TTC549 (cell line): ENCODE measurements at regions not wholly inside any gene's neighbourhood (a gene's known extent, or its start where the extent isn't known, plus 50 kb on each side); places are given as distances from the start of the nearest gene placed in this dataset.
"Not testable (repeated sequence)": the region's sequence is repeated elsewhere in the genome, so short reads cannot be mapped to it uniquely, and the experiment has no call there.

Experiments used
- FAIRE-seq: peaks from 2 replicates; lab custom pipeline; 2012; peaks lifted over from hg19 to GRCh38; lab: Jason Lieb, UNC

DNA sequence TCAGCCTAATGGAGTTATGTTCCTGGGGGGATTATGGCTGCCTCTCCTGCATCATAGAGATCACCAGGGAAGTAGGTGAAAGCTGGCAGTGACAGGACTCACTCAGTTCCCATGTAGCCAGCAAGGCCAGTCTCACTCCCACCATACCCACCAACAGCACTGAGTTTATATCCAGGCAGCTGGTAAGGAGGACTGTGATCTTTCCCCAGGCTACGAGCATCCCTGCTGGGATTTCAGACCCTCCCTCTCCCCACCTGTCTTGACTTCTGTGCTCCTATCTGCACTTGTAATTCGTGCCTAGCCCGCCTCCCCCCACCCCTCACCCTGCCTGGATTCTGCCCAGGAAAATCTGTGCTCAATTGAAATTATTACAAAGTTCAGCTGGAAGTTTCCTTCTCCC lies 499.1 kb upstream of the NUDT12 start:
- no peak for FAIRE-seq

DNA sequence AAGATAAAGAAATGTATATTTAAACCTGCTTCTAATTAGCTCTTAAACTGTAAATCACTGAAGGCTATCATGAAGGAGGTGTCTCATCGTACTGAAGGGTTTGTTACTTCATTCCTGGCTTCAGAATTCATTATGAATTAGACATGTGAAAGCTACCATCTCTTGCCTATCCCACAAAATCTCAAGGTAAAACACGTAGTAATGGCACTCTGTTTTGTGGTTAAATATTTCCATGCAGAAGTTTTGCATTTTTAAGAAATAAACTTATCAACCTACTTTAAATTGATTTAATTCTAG lies 490.7 kb upstream of the NUDT12 start:
- no peak for FAIRE-seq

DNA sequence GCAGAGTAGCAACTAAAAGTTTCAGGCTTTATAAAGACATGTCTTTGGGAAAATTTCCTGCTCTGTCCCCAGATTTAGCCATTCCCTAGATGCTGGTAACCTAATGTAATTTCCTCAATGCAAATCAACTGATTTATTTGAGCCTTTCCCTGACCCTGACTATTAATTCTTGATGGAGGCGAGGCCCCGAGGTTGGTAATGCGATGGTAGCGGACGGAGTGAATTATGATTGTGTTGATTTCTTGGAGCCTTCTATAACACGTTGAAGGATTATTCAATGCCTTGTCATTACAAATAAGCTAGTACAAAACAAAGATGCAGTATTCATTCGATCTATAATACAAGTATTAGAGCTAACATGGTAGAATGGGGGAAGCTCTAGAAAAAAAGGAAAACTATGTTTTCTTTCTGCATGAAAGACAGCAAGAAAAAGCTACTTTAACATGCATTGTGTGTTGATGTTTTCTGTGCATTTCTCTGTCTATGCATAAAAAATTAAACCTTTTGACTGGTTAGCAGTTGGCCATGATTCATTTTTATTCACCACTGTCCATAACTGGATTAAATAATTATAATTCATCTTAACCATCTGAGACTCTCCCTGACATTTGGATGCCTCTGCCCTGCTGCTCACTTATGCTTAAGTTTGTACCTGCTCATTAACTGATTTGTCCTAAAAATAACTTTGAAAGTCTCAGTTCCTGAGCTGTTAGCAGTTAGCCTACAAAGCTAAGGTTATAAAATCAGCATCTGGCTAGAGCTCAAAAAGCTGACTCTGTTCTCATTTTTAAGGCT lies 490.2 kb upstream of the NUDT12 start:
- FAIRE-seq = no peak

DNA sequence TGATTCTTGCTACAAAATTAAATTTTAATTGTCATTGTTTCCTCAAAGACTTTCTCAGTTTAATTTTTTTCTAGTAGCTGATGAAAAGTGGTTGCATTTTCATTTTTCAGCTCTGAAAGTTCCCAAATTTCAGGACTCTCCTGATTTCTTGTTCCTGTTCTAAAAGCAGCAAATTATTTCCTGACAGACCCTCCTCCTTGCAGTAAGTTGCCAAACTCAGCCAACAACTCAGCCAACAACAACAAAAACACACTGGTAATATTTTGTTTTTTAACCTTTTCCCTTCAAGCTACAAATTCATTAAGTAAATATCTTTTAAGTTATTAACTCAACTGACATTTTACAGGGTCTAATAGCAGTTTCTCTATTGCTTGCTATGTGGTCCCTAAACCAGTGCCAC lies 487.8 kb upstream of the NUDT12 start:
- no peak for FAIRE-seq

DNA sequence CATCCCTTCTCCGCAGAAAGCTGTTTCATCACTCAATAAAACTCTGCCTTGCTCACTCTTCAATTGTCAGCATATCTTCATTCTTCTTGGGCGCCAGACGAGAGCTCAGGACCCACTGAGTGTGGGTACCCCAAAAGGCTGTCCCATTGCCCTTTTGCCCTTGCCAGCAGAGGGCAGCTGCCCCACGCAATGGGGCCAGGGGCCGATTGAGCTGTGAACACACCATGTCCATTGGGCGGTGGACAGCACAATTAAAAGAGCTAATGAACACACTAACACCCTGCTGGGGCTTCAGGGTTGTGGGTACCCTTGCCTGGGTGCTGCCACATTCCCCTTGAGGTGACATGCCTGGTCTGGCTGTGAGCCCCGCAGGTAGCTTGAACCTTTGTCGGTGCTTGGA lies 487.2 kb upstream of the NUDT12 start:
- FAIRE-seq = no peak

DNA sequence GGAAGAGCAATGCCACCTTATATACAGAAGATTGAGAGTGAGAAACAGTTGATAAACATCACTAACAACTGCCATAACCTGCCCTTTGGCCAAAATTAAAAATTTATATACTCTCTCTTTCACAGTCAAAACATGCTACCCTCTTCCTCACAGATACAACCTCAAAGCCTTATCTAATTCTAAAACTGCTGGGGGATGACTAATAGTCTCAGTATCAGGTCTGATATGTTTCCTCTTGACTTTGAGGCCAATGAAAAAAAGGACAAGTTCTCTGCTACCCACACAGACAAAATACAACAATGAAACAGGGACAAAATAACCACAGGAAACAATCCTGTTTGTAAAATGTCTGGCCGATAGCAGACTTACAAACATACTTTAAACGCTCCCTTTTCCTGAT lies 485.6 kb upstream of the NUDT12 start:
- FAIRE-seq = no peak

DNA sequence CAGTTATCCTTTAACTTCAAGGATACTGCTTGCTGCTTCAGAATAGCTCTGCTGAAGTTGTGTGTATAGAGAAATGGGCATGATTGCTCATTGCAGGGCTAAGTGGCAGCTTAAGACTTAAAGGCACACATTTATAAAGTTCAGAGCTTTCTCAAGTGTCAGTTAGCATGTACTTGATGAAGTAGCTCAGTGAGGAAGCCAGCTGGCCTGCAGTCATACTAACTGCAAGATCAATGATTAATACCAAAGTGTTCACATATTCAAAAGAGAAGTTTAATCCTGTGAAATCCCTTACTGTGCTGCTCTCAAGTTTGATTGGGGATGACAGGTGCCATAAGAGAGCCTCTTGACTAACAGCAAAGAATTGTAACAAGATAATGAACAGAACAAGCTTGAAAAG lies 483.4 kb upstream of the NUDT12 start:
- FAIRE-seq = no peak

DNA sequence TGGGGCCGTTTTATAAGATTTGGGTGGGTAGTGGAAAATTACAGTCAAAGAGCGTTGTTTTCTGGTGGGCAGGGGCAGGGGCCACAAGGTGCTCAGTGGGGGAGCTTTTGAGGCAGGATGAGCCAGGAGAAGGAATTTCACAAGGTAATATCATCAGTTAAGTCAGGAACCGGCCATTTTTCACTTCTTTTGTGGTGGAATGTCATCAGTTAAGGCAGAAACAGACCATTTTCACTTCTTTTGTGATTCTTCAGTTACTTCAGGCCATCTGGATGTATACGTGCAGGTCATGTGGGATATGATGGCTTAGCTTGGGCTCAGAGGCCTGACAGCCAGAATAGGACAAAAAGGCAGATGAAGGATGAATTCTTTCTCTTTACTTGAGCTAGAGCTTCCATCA lies 477.3 kb upstream of the NUDT12 start:
- not testable (repeated sequence) for FAIRE-seq

DNA sequence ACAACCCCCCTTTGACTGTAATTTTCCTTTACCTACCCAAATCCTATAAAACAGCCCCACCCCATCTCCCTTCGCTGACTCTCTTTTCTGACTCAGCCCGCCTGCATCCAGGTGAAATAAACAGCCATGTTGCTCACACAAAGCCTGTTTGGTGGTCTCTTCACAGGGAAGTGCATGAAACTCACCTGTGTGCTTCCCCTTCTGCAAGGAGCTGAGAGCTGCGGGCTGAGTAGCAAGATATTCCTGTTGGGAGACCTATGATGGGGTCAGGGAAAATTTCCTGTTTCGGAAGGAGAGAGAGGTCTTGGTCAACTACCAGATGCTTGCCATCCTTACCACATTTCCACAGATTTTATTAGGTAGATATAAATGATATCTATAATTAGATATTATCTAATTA lies 474.5 kb upstream of the NUDT12 start:
- not testable (repeated sequence) for FAIRE-seq

DNA sequence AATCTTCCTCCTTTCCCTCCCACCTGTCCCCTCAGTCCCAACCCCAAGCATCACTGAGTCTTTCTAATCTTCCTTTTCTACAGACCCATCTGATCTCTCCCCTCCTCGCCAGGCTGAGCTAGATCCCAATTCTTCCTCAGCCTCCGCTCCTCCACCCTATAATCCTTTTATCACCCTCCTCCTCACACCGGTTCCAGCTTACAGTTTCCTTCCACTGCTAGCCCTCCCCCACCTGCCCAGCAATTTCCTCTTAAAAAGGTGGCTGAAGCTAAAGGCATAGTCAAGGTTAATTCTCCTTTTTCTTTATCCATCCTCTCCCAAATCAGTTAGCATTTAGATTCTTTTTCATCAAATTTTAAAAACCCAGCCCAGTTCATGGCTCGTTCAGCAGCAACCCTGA lies 470.6 kb upstream of the NUDT12 start:
- not testable (repeated sequence) for FAIRE-seq

DNA sequence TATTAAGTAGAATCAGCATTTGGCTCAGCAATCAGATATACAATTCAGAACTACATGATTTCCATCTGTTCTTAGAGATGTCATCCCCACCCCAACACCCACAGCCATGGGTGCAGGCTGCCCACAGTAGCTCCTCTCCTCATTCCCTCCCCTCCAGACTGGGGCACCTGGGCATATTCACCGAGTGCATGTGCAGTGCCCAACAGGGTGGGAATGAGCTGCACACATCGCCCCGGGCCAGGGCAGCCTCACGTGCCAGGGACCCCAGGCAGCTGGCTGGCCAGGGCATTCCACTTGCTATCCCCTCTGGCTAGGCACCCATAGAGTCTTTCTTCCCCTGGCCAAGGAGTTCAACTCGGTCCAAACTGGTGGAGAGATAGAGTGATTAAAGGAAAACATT lies 461.9 kb upstream of the NUDT12 start:
- FAIRE-seq = no peak

DNA sequence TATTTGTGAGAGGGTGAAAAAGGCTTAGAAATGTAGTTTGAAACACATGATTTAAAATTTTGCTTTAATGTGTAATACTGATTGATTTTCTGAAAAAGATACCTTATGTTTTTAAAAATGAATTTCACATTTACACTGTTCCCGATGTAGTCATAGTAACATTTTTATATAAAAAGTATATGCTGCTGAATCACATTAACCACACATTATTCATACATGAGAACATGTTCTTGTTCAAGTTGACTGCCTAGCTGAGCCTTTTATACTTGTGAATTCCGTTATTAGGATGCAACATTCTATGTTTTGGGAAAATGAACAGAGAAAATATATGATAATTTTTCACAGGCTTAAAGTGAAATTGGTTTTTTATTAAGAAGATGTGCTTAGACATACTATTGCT lies 461.1 kb upstream of the NUDT12 start:
- FAIRE-seq = no peak

DNA sequence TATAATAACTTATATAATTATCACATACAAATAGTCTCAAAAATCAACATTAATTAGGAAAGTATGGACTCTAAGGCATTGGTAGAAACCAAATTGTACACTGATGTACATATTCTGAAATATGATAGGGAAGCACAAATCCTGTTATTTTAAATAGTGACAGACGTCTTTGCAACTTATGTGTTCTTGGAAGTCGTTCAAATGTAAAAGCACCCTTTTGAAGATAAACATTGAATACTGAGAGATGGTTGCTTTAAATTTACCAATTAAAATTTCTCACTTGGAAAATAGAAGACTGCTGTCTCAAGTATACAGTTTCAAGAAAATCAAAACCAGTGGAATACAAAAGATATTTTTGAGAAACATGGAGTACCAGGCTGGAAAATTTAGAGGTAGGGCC lies 457.4 kb upstream of the NUDT12 start:
- no peak for FAIRE-seq

DNA sequence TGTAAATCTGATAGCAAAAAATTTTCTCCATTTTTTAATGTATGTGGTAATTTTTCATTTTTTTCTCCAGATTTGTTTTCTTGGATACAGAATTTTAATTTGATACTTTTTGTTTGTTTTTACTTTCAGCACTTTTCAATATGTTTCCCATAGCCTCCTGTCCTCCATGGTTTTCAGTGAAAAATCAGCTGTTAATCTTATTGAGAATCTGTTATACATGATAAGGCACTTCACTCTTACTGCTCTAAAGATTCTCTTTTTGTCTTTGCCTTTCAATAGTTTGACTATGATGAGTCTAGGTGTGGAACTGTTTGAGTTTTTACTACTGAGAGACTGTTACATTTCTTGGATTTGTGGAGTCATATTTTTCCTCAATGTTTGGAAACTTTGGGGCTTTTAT lies 455.7 kb upstream of the NUDT12 start:
- no peak for FAIRE-seq

DNA sequence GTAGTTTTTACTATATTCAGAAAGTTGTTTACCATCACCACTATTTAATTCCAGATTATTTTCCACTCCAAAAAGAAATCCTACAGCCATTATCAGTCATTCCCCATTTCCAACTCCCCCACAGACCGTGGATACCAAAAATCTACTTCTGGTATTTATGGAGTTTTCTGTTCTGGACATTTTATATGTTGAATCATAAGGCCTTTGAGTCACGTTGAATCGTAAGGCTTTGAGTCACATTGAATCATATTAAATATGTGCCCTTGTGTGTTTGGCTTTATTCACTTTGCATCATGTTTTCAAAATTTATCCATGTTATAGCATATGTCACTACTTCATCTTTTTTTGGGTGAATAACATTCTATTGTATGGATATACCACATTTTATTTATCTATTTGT lies 454.1 kb upstream of the NUDT12 start:
- FAIRE-seq = no peak

DNA sequence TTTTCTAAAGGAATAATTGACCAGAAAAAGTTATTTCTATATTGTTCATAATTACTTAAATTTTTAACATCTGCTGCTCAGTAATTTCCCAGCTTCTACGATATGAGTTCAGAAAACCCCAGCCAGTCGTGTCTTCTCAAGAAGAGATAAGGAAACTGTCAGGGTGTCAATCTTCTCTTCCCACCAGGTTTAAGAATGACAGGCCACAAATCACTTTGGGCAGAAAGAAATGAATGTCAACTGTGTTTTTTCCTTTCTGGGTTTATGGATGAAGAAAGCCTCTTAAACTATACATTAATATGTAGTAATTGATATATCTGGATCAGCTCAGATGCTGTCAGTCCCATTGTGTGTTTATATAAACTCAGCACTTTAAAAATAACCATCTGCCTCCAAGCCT lies 453.2 kb upstream of the NUDT12 start:
- FAIRE-seq = no peak

DNA sequence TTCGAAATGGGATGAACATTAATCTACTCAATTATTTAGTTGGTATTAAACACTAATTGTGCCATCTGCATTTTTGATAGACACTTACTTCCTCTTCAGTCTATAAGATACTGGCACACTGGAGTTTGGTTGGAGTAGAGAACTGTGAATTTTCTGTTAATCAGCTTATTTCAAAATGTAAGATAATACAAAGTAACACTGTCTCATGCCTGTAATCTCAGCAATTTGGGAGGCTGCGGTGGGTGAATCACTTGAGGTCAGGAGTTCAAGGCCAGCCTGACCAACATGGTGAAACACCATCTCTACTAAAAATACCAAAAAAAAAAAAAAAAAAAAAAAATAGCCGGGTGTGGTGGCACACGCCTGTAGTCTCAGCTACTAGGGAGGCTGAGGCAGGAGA lies 440.2 kb upstream of the NUDT12 start:
- not testable (repeated sequence) for FAIRE-seq

DNA sequence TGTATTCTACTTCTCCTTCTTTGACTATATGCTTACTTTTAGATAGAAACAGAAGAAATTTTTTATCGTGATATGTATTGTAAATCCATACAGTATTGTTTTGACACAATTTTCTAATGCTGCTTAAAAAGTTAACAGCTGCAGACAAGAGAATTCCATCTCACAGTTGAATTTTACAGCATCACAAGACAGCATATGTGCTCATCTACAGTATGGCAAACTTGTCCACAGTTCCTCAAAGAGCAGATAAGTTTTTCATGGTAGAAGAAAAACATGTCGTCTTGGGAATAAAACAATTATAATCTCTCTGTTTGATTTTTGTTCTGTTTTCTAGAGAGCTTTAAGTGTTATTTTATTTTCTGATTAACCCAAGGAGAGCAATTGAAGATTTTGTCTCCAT lies 438.5 kb upstream of the NUDT12 start:
- no peak for FAIRE-seq

DNA sequence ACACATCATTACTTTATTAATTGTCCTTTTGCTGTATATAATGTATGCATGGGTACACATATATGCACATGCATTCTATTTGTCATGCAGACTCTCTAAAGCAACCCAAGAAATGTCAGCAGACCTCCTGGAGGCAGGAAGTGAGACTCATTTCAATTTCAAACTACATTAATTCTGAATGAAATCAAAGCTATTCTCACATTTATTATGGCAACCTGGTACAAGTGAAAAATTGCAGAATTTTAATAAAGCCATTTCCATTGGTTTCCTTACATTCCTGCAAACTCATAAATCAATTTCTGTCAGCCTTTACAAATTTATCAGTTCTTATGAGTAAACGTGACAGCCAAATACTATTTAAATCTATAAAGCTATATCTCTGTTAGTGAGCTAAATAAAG lies 430.4 kb upstream of the NUDT12 start:
- no peak for FAIRE-seq

DNA sequence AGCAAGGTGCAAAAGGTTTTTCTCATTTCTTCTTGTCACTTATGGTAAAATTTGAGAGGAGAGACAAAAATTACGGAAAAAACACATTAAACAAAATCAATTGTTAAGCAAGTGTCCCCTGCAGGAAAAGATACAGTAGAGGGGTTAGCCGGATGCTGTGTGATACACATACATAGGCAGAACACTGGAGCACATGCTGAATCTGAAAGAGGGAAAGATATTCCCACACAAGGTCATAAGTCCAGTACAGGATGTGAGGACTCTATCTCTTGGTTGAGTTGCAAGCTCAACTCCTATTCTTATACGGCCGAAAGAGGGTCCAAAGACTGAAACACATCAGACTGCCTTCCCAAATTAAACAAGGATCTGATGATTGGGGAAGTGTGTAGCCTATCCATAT lies 427.5 kb upstream of the NUDT12 start:
- FAIRE-seq = no peak

DNA sequence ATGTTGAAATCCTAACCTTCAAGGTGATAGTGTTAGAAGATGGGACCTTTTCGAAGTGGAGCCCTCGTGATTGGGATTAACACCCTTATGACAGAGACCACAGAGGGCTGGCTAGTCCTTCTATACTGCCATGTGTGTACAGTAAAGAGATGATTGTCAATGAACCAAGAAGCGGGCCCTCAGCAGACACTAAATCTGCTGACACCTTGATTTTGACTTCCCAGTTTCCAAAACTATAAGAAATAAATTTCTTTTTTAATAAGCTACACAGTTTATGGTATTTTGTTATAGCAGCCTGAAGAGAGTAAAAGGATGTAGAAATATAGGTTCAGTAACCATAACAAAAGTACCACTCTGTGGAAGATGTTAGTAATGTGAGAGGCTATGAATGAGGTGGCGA lies 419.0 kb upstream of the NUDT12 start:
- FAIRE-seq = no peak

DNA sequence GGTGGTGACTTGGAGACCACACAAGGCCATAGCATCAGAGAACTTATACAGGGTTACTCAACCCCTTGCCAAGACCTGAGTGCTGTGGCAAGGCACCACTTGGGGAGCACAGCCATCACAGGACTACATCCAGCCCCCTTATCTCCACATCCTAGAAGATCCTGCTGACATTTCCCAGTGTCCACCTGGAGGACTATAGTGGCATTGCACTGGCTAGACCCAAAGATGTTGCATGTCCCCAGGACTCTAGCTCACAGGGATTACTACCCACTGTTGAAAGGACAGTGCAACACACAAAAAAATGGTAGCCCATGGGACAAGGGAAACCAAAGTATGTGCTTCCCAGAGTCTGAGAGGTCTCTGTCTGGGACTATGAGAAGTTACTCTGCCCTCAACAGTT lies 411.1 kb upstream of the NUDT12 start:
- no peak for FAIRE-seq

DNA sequence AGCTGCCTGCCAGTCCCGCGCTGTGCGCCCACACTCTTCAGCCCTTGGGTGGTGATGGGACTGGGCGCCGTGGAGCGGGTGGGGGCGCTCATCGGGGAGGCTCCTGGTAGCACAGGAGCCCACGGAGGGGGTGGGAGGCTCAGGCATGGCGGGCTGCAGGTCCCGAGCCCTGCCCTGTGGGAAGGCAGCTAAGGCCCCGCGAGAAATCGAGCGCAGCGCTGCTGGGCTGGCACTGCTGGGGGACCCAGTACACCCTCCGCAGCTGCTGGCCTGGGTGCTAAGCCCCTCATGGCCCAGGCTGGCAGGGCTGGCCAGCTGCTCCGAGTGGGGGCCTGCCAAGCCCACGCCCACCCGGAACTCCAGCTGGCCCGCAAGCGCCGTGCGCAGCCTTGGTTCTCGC lies 403.7 kb upstream of the NUDT12 start:
- not testable (repeated sequence) for FAIRE-seq

DNA sequence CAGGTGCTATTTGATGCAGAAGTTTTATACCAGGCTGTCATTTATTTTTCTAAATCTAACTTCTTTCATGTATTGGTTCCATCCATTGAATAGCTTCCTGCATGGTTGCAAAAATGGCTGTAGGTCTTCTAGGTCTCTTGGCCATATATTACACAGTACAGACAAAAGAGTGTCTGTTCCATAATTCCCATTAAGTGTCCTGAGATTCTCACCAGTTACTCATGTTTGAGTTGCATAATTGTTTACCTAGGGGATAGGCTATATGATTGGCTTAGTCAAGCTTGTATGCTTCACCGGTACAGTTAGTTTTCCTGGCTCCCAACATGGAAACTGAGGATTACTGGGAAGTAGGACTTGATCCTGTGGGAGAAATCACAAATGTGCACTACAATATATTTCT lies 399.4 kb upstream of the NUDT12 start:
- FAIRE-seq = no peak
